Nucleus accumbens (tissue), 56 donors: ENCODE measurements at regions not wholly inside any gene's neighbourhood (a gene's known extent, or its start where the extent isn't known, plus 50 kb on each side); places are given as distances from the start of the nearest gene placed in this dataset.
"Not testable (repeated sequence)": the region's sequence is repeated elsewhere in the genome, so short reads cannot be mapped to it uniquely, and the experiment has no call there.

ENCODE experiments used
- DNase-seq, 56 donors: peaks; one replicate each; lab custom pipeline; 2025; lab: John Stamatoyannopoulos, UW

DNA sequence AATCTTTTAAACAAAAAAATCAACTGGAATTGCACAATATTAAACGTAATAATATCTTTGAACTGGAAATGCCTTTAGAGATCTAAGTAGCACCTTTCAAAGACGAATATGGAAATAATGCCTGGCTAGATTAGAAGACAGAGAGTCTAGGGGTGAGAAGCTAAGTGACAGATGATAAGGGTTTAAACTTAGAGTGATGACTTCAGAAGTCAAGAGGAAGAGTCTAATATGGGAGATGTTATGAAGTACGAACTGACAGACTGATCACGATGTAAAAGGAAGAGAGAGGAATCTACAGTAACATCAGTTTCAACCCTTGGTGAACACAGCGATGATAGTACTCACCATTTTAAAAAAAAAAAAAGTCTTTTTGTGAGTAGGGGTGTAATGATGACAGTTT lies 57.9 kb downstream of the HINT1 start:
- no peak for DNase-seq

GRCh38 chr5:131104169-131104808 lies 60.8 kb downstream of the HINT1 start:
- no peak for DNase-seq

GRCh38 chr5:131096774-131097710 lies 68.0 kb downstream of the HINT1 start:
- peak in 3 of 56 donors; percentile 1 to 7 (median 5) for DNase-seq

DNA sequence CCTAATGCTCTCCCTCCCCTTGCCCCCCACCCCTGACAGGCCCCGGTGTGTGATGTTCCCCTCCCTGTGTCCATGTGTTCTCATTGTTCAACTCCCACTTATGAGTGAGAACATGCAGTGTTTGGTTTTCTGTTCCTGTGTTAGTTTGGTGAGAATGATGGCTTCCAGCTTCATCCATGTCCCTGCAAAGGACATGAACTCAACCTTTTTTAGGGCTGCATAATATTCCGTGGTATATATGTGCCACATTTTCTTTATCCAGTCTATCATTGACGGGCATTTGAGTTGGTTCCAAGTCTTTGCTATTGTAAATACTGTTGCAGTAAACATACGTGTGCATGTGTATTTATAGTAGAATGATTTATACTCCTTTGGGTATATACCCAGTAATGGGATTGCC lies 69.5 kb downstream of the HINT1 start:
- DNase-seq: not testable (repeated sequence)

DNA sequence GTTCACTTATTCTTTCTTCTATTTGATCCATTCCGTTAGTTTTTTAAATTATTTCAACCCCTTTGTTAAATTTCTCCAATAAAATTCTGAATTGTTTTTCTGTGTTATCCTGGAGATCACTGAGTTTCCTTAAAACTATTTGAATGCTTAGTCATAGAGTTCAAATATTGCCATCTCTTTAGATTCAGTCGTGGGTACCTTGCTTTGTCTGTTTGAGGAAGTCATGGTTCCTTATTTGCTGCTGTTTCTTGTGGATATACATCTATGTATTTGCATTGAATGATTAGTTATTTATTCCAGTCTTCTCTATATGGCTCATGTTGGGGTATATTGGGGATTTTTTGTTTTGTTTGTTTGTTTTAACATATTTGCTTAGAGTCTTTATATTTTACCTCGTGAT lies 80.6 kb downstream of the HINT1 start:
- DNase-seq: no peak

- no peak for DNase-seq
These were observed 83.1 kb downstream of the HINT1 start for GRCh38 chr5:131081913-131082488.

DNA sequence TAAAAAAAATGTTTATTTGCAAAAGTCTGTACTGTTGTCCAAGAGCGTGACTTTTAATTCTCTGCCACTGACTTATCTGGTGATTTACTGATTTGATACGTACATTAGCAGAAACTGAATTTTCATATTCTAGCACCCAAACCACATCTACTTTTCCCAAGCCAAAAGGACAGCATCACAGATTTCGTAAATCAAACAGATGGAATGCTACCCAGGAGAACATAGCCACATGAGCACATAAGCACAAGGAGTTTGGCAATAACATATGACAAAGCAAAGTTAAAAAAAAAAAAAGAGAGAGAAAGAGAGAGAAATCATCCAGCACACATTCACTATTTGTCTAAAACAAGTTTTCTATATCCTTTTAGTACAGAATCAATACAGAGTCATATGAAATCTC lies 83.7 kb downstream of the HINT1 start:
- DNase-seq: no peak

GRCh38 chr5:131079232-131079631 lies 85.8 kb downstream of the HINT1 start:
- DNase-seq: no peak

DNA sequence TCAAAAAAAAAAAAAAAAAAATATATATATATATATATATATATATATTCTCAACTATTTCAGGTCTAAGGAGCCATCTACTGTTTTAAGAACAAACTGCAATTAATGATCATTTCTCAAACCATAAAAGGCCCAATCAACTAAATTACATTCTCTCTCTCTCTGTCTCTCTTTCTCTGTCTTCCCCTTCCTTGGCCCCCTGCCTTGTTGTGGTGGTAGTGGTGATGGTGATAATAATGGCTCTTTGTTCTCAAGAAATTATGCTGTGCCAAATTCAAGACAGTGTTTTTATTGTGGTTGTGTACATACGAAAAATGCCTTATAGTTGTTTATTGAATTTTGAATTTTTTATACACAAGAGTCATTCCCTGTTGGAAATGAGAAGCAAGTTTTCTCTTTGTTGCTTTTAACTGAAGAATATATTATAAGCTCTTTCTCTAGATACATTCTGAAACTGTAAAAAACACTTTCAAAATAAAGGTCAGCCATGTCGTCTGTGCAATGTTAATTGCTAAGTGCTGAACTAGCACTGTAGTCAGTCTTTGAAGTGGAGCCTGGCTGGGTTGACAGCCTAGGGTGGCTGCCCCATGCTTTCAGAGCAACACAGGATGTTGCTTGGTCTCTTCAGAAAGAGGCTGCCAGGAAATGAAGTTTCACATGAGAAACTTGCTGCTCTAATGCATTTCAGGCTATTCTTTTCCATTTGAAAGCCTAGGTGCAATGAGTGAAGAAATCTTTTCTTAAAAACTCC lies 96.0 kb downstream of the HINT1 start:
- peak in 46 of 56 donors; percentile 1 to 80 (median 39) for DNase-seq

DNA sequence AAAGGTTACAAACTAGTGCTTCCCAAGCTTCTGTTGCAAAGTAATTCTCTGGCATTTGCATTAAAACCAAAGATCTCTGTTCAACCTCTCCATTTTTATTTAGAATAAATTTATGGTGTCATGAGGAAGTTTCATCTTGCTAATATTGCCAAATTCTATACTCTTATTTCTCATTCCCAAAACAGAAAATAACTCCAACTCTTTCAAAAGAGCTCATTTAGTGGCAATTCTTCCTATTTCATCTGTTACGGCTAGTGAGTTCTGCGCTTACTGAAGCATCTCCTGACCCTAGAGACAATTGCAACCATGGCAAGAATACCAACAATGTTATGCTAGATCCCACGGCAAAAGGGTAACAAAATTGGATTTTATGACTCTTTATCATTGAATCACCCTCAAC lies 97.0 kb downstream of the HINT1 start:
- DNase-seq: no peak

DNA sequence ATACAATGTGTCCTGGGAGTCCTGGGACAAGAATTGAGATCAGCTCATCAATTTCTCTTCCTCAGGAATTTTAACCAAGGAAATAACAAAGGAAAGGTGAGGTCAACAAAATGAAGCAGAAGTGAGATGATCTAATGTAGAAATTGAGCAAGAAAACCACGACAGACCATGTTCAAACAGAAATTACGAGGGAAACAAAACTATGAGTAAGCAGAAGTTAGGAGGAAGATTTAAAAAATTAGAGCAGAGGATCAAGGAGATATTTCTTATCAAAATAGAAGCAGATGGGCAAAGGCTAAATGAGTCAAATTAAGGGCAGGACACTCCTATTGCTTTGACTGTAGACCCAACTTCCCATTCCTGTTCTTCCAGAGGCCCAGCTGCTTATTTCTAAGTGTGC lies 97.4 kb downstream of the HINT1 start:
- DNase-seq: no peak

GRCh38 chr5:131064669-131065371 lies 100.2 kb downstream of the HINT1 start:
- DNase-seq: no peak

GRCh38 chr5:131042021-131042789 lies 122.9 kb downstream of the HINT1 start:
- no peak for DNase-seq

DNA sequence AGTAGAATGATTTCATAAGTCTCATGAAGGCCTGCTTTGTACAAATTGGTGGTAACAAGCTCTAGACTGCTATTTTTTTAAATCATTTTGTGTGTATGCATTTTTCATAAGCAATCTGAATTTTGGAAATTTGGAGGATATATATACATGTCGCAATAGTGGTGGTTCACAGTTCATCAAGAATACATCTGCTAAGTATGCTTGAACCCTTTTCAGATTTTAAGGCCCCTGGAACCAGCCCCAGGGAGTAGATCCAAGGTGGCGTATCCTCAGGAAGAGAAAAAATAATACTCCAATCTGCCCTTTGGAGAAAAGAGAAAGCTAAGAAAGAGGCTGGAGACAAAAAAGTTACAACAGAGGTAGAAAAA lies 141.6 kb downstream of the HINT1 start:
- DNase-seq: no peak

- no peak for DNase-seq
These were observed 142.1 kb downstream of the HINT1 start for GRCh38 chr5:131022811-131023497.

GRCh38 chr5:131021646-131022045 lies 143.4 kb downstream of the HINT1 start:
- DNase-seq: no peak

- DNase-seq: no peak
These were observed 145.3 kb downstream of the HINT1 start for GRCh38 chr5:131019601-131020315.

- no peak for DNase-seq
These were observed 145.9 kb downstream of the HINT1 start for GRCh38 chr5:131019111-131019510.
